T-helper 9 cell (primary cell): ENCODE measurements at regions not wholly inside any gene's neighbourhood (a gene's known extent, or its start where the extent isn't known, plus 50 kb on each side); places are given as distances from the start of the nearest gene placed in this dataset.

Experiments used
- DNase-seq: peaks from one replicate; pipeline ENCODE4 v3.0.0-alpha.2; 2020

GRCh38 chr10:83165265-83165664 is 974.0 kb upstream of the GHITM start:
- DNase-seq = no peak

GRCh38 chr10:83166344-83166743 is 973.0 kb upstream of the GHITM start:
- DNase-seq = no peak

GRCh38 chr10:83167081-83167480 is 972.2 kb upstream of the GHITM start:
- DNase-seq = no peak

- DNase-seq = no peak
These were observed 962.4 kb upstream of the GHITM start for GRCh38 chr10:83176901-83177300.

GRCh38 chr10:83178526-83178925 is 960.8 kb upstream of the GHITM start:
- no peak for DNase-seq

GRCh38 chr10:83179371-83179770 is 959.9 kb upstream of the GHITM start:
- no peak for DNase-seq

- no peak for DNase-seq
These were observed 957.2 kb upstream of the GHITM start for GRCh38 chr10:83182076-83182475.

- no peak for DNase-seq
These were observed 954.7 kb upstream of the GHITM start for GRCh38 chr10:83184641-83185040.

GRCh38 chr10:83190614-83191013 is 948.7 kb upstream of the GHITM start:
- no peak for DNase-seq

GRCh38 chr10:83193026-83193425 is 946.3 kb upstream of the GHITM start:
- no peak for DNase-seq

GRCh38 chr10:83195021-83195420 is 944.3 kb upstream of the GHITM start:
- no peak for DNase-seq

- no peak for DNase-seq
These were observed 939.9 kb upstream of the GHITM start for GRCh38 chr10:83199374-83199773.

GRCh38 chr10:83205861-83206260 is 933.4 kb upstream of the GHITM start:
- DNase-seq = no peak

GRCh38 chr10:83212632-83213334 is 926.5 kb upstream of the GHITM start:
- no peak for DNase-seq

- no peak for DNase-seq
These were observed 925.2 kb upstream of the GHITM start for GRCh38 chr10:83214136-83214535.

- DNase-seq = no peak
These were observed 921.1 kb upstream of the GHITM start for GRCh38 chr10:83218205-83218604.

GRCh38 chr10:83222300-83222699 is 917.0 kb upstream of the GHITM start:
- DNase-seq = no peak

- no peak for DNase-seq
These were observed 916.2 kb upstream of the GHITM start for GRCh38 chr10:83222832-83223742.

GRCh38 chr10:83225781-83226180 is 913.5 kb upstream of the GHITM start:
- no peak for DNase-seq

- no peak for DNase-seq
These were observed 909.3 kb upstream of the GHITM start for GRCh38 chr10:83229991-83230390.

GRCh38 chr10:83233691-83234090 is 905.6 kb upstream of the GHITM start:
- DNase-seq = no peak

GRCh38 chr10:83248106-83248631 is 891.1 kb upstream of the GHITM start:
- no peak for DNase-seq

GRCh38 chr10:83250396-83250795 is 888.9 kb upstream of the GHITM start:
- no peak for DNase-seq

- DNase-seq = no peak
These were observed 887.1 kb upstream of the GHITM start for GRCh38 chr10:83252169-83252568.
